ENCODE measurements at regions not wholly inside any gene's neighbourhood (a gene's known extent, or its start where the extent isn't known, plus 50 kb on each side); places are given as distances from the start of the nearest gene placed in this dataset.

- no peak overlapping the region for H3K4me3 ChIP-seq
- H3K36me3 ChIP-seq (replicated peaks in 1 of 2), result no peaks in the 10 kb centered on the region
- intact Hi-C loops (cut with DNase I), result no loop called here
- no peaks in the 10 kb centered on the region for H3K4me1 ChIP-seq (replicated peaks in 1 of 2)
- H3K27ac ChIP-seq, result no peak overlapping the region
- WGBS, 4 donors, result 50 to 73% (median 55%) methylated on average over 3 of the region's 3 CpGs
- H3K9me3 ChIP-seq (replicated peaks in 1 of 3), result no peaks in the 10 kb centered on the region
- no peaks in the 10 kb centered on the region for H3K27me3 ChIP-seq
- DNase-seq, result no peak
- TF ChIP-seq CTCF (IDR thresholded peaks at IDR 0.05) (no peak), POLR2A (IDR thresholded peaks at IDR 0.05) (no peak)
Observed at GRCh38 chr5:165894916-165895315, 2389.5 kb downstream of the MAT2B start.

- Histone ChIP-seq H3K4me3 (no peak overlapping the region), H3K4me1 (replicated peaks in 1 of 2) (no peaks in the 10 kb centered on the region), H3K9me3 (replicated peaks in 1 of 3) (no peaks in the 10 kb centered on the region), H3K36me3 (replicated peaks in 1 of 2) (no peaks in the 10 kb centered on the region), H3K27me3 (no peaks in the 10 kb centered on the region), H3K27ac (no peak overlapping the region)
- intact Hi-C loops (cut with DNase I), result no loop called here
- no peak for DNase-seq
- whole genome bisulfite sequencing, 4 donors, result 68 to 80% (median 70%) methylated on average over 1 of the region's 1 CpG
- TF ChIP-seq CTCF (IDR thresholded peaks at IDR 0.05), result no peak
- no peak for TF ChIP-seq POLR2A (IDR thresholded peaks at IDR 0.05)
Observed at GRCh38 chr5:165903835-165904234, 2387.6 kb upstream of the WWC1 start.

DNA sequence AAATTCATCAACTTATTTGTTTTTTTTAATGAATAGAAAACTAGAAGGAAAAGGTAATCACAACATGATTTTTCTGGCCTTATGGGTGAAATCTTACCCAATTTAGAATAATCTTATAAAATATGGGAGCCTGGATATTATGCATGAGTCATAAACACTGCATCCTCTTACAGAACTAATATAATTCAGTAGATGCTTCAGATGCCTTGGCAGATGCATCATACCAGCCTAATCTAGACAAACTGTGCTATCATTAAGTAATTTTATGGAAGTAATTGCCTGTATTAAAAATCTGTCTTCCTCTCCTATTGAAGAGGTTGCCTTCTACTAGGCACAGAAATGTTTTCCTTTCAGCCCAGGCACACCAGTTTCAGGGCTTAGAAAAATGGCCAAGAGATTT, 2384.6 kb upstream of the WWC1 start:
- no peak for TF ChIP-seq POLR2A (IDR thresholded peaks at IDR 0.05)
- TF ChIP-seq CTCF (IDR thresholded peaks at IDR 0.05), result no peak
- H3K36me3 ChIP-seq (replicated peaks in 1 of 2), result no peaks in the 10 kb centered on the region
- DNase-seq, result no peak
- H3K9me3 ChIP-seq (replicated peaks in 1 of 3), result no peaks in the 10 kb centered on the region
- intact Hi-C loops (cut with DNase I), result no loop called here
- H3K4me3 ChIP-seq, result no peak overlapping the region
- H3K27ac ChIP-seq, result no peak overlapping the region
- H3K27me3 ChIP-seq, result no peaks in the 10 kb centered on the region
- no peaks in the 10 kb centered on the region for H3K4me1 ChIP-seq (replicated peaks in 1 of 2)

DNA sequence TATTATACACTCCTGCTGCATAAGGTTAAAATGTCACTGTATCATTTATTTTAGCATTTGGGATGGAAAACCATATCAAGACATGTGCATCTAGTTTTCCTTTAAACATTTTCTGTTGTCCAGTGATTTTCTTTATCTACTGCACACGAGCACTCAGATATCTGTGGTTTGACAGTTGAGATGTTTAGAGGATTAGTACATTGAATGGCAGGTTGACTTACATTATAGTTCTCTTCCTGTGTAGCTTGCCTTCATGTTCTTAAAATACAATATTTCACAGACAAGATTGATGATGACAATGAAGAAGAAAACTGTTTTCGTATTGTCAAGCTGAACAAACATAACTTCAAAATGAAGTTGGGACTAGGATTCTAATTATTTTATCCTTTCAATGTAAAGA, 2378.4 kb upstream of the WWC1 start:
- Histone ChIP-seq H3K36me3 (replicated peaks in 1 of 2) (no peaks in the 10 kb centered on the region), H3K27me3 (no peaks in the 10 kb centered on the region), H3K4me3 (no peak overlapping the region), H3K4me1 (replicated peaks in 1 of 2) (no peaks in the 10 kb centered on the region), H3K9me3 (replicated peaks in 1 of 3) (no peaks in the 10 kb centered on the region), H3K27ac (no peak overlapping the region)
- 34 to 43% (median 38%) methylated on average over 2 of the region's 2 CpGs for WGBS, 4 donors
- TF ChIP-seq CTCF (IDR thresholded peaks at IDR 0.05) (no peak), POLR2A (IDR thresholded peaks at IDR 0.05) (no peak)
- intact Hi-C loops (cut with DNase I), result no loop called here
- no peak for DNase-seq
